Brain microvascular endothelial cell (primary cell): ENCODE measurements at regions not wholly inside any gene's neighbourhood (a gene's known extent, or its start where the extent isn't known, plus 50 kb on each side); places are given as distances from the start of the nearest gene placed in this dataset.

Experiments
- DNase-seq: peaks from one replicate; pipeline ENCODE4 v3.0.0-alpha.2; 2020
- H3K27ac ChIP-seq: fragments of 250-450 bp; sonication (Bioruptor Pico); 2 replicates; pipeline ENCODE4 v1.5.1; 2020; ENCODE audit warnings: mild to moderate bottlenecking, moderate library complexity
- H3K27me3 ChIP-seq: fragments of 250-450 bp; sonication (Bioruptor Pico); replicated peaks from 2 replicates; pipeline ENCODE4 v1.5.1; 2020; ENCODE audit warnings: mild to moderate bottlenecking
- H3K36me3 ChIP-seq: fragments of 250-450 bp; sonication (Bioruptor Pico); replicated peaks from 2 replicates; pipeline ENCODE4 v1.5.1; 2020; ENCODE audit warnings: mild to moderate bottlenecking
- H3K4me3 ChIP-seq: 2 replicates; pipeline ENCODE4 v1.5.1; 2011; ENCODE audit warnings: low read depth, mild to moderate bottlenecking, control low read depth, low read length, moderate library complexity
- CTCF ChIP-seq: IDR thresholded peaks from 2 replicates; pipeline ENCODE4 v1.5.1; 2011; ENCODE audit warnings: low read depth, mild to moderate bottlenecking, moderate library complexity, low read length, control low read depth, inconsistent platforms; ENCODE audit errors: missing control alignments
- in situ Hi-C: cut with HindIII; loops from 2 replicates; pipeline ENCODE4 v1.10.0; 2017; ENCODE audit warnings: low sequenced_read_pairs, low pct_ligation_motif_present

- Histone ChIP-seq H3K36me3 (no peaks in the 10 kb centered on the region), H3K27me3 (no peaks in the 10 kb centered on the region), H3K27ac (no peak overlapping the region), H3K4me3 (no peak overlapping the region)
- no peak for DNase-seq
- in situ Hi-C loops: no loop called here
- no peak for TF ChIP-seq CTCF
Observed at GRCh38 chr9:79913867-79914266, 342.1 kb downstream of the TLE4 start.

GRCh38 chr9:79912318-79913070 lies 340.7 kb downstream of the TLE4 start:
- Histone ChIP-seq H3K27me3 (no peaks in the 10 kb centered on the region), H3K36me3 (no peaks in the 10 kb centered on the region), H3K27ac (no peak overlapping the region), H3K4me3 (no peak overlapping the region)
- in situ Hi-C loops: no loop called here
- DNase-seq: no peak
- TF ChIP-seq CTCF: no peak

- no peaks in the 10 kb centered on the region for H3K36me3 ChIP-seq
- in situ Hi-C loops: no loop called here
Observed at GRCh38 chr9:79911724-79912123, 340.0 kb downstream of the TLE4 start.

GRCh38 chr9:79902825-79903600 lies 331.2 kb downstream of the TLE4 start:
- Histone ChIP-seq H3K27ac (no peak overlapping the region), H3K27me3 (no peaks in the 10 kb centered on the region), H3K4me3 (no peak overlapping the region), H3K36me3 (no peaks in the 10 kb centered on the region)
- in situ Hi-C loops: no loop called here
- no peak for DNase-seq
- TF ChIP-seq CTCF: no peak

More at GRCh38 chr9:79911724-79912123, 340.0 kb downstream of the TLE4 start:
- Histone ChIP-seq H3K27ac (no peak overlapping the region), H3K4me3 (no peak overlapping the region), H3K27me3 (no peaks in the 10 kb centered on the region)
- TF ChIP-seq CTCF: no peak
- DNase-seq: no peak

- H3K27ac ChIP-seq: no peak overlapping the region
- DNase-seq: no peak
- no peaks in the 10 kb centered on the region for H3K27me3 ChIP-seq
- TF ChIP-seq CTCF: no peak
- H3K36me3 ChIP-seq: no peaks in the 10 kb centered on the region
- no peak overlapping the region for H3K4me3 ChIP-seq
- in situ Hi-C loops: no loop called here
Observed at GRCh38 chr9:79900754-79901153, 329.0 kb downstream of the TLE4 start.
